HG03520 (cell line): ENCODE measurements at regions not wholly inside any gene's neighbourhood (a gene's known extent, or its start where the extent isn't known, plus 50 kb on each side); places are given as distances from the start of the nearest gene placed in this dataset.

Experiments used
- ATAC-seq: cut with Tn5 transposase; IDR thresholded peaks from one replicate; pipeline ENCODE4 v1.9.1; 2021; ENCODE audit warnings: mild to moderate bottlenecking, moderate library complexity; ENCODE audit not compliant: unreplicated experiment

GRCh38 chr4:160161026-160161425, 1058.1 kb downstream of the RAPGEF2 start:
- no peak for ATAC-seq

GRCh38 chr4:160175064-160175643, 1072.3 kb downstream of the RAPGEF2 start:
- ATAC-seq = no peak

GRCh38 chr4:160180211-160180610, 1077.3 kb downstream of the RAPGEF2 start:
- ATAC-seq = no peak

GRCh38 chr4:160182727-160183126, 1079.8 kb downstream of the RAPGEF2 start:
- no peak for ATAC-seq

GRCh38 chr4:160184884-160185283, 1082.0 kb downstream of the RAPGEF2 start:
- no peak for ATAC-seq

- no peak for ATAC-seq
Observed at GRCh38 chr4:160193787-160194186, 1090.9 kb downstream of the RAPGEF2 start.

GRCh38 chr4:160194716-160195115, 1091.8 kb downstream of the RAPGEF2 start:
- no peak for ATAC-seq

GRCh38 chr4:160202802-160203201, 1099.9 kb downstream of the RAPGEF2 start:
- ATAC-seq = peak; percentile 44

GRCh38 chr4:160212078-160212477, 1109.2 kb downstream of the RAPGEF2 start:
- no peak for ATAC-seq

GRCh38 chr4:160213366-160213765, 1110.5 kb downstream of the RAPGEF2 start:
- ATAC-seq = no peak

- no peak for ATAC-seq
Observed at GRCh38 chr4:160217352-160217751, 1114.5 kb downstream of the RAPGEF2 start.

GRCh38 chr4:160224049-160224448, 1121.2 kb downstream of the RAPGEF2 start:
- no peak for ATAC-seq

- ATAC-seq = no peak
Observed at GRCh38 chr4:160233141-160233540, 1130.3 kb downstream of the RAPGEF2 start.

GRCh38 chr4:160235285-160235684, 1132.4 kb downstream of the RAPGEF2 start:
- no peak for ATAC-seq

GRCh38 chr4:160235771-160236170, 1132.9 kb downstream of the RAPGEF2 start:
- no peak for ATAC-seq

- ATAC-seq = no peak
Observed at GRCh38 chr4:160238790-160239189, 1135.9 kb downstream of the RAPGEF2 start.

- ATAC-seq = no peak
Observed at GRCh38 chr4:160247091-160247656, 1144.3 kb downstream of the RAPGEF2 start.

- ATAC-seq = no peak
Observed at GRCh38 chr4:160251522-160252170, 1148.8 kb downstream of the RAPGEF2 start.

- ATAC-seq = no peak
Observed at GRCh38 chr4:160257318-160257717, 1154.4 kb downstream of the RAPGEF2 start.

- no peak for ATAC-seq
Observed at GRCh38 chr4:160265014-160265413, 1162.1 kb downstream of the RAPGEF2 start.

- no peak for ATAC-seq
Observed at GRCh38 chr4:160265836-160266235, 1163.0 kb downstream of the RAPGEF2 start.

GRCh38 chr4:160276785-160277325, 1174.0 kb downstream of the RAPGEF2 start:
- ATAC-seq = no peak
